ENCODE measurements at regions not wholly inside any gene's neighbourhood (a gene's known extent, or its start where the extent isn't known, plus 50 kb on each side); places are given as distances from the start of the nearest gene placed in this dataset.

- H3K9ac ChIP-seq (ENCODE audit: low read depth in 1 of 2, low read length in 2 of 2) = no peak overlapping the region
- no peaks in the 10 kb centered on the region for H3K9me3 ChIP-seq (ENCODE audit: control insufficient read depth in 4 of 4, low read length in 3 of 4)
- no peak for TF ChIP-seq FOXA2 (IDR thresholded peaks at IDR 0.05)
- TF ChIP-seq TAF1 (conservative IDR thresholded peaks at IDR 0.05) = no peak
- TF ChIP-seq YY1 (IDR thresholded peaks at IDR 0.05) = no peak
- TF ChIP-seq EGR1 (IDR thresholded peaks at IDR 0.05; ENCODE audit: low read depth in 2 of 2) = no peak
- TF ChIP-seq REST (IDR thresholded peaks at IDR 0.05) = no peak
- no peak for TF ChIP-seq JUND (IDR thresholded peaks at IDR 0.05)
- TF ChIP-seq CTCF (IDR thresholded peaks at IDR 0.05; ENCODE audit: low read depth, low read length, missing input control) = no peak
- no peak for TF ChIP-seq HNF4G (IDR thresholded peaks at IDR 0.05)
- no peak for TF ChIP-seq HNF4A (conservative IDR thresholded peaks at IDR 0.05)
- no peak for TF ChIP-seq MAX (IDR thresholded peaks at IDR 0.05)
- no peak for TF ChIP-seq SP1 (IDR thresholded peaks at IDR 0.05)
- no peak for TF ChIP-seq GABPA (IDR thresholded peaks at IDR 0.05 in 1 of 2, conservative IDR thresholded peaks at IDR 0.05 in 1 of 2)
- no peaks in the 10 kb centered on the region for H3K36me3 ChIP-seq (ENCODE audit: control insufficient read depth in 4 of 4, insufficient read depth in 3 of 4, low read depth in 1 of 4, low read length in 3 of 4)
- H3K4me3 ChIP-seq (ENCODE audit: low read depth in 1 of 3, low read length in 3 of 3) = no peak overlapping the region
- DNase-seq (ENCODE audit: low spot score) = no peak
- H3K27ac ChIP-seq (ENCODE audit: low read depth in 1 of 2, low read length in 2 of 2) = no peak overlapping the region
- H3K4me1 ChIP-seq (ENCODE audit: control insufficient read depth in 4 of 4, insufficient read depth in 4 of 4, low read length in 3 of 4) = no peaks in the 10 kb centered on the region
- peaks cover 0 to 2% (median 0%) of the 10 kb centered on the region in 4 donors for H3K27me3 ChIP-seq (ENCODE audit: control insufficient read depth in 4 of 4, insufficient read depth in 4 of 4, low read length in 3 of 4)
Measured at GRCh38 chr1:95393434-95393833, 159.4 kb downstream of the RWDD3 start.

GRCh38 chr1:95396557-95396956, 162.5 kb downstream of the RWDD3 start:
- Histone ChIP-seq H3K36me3 (ENCODE audit: control insufficient read depth in 4 of 4, insufficient read depth in 3 of 4, low read depth in 1 of 4, low read length in 3 of 4) (no peaks in the 10 kb centered on the region), H3K27me3 (ENCODE audit: control insufficient read depth in 4 of 4, insufficient read depth in 4 of 4, low read length in 3 of 4) (peaks cover 0 to 2% (median 0%) of the 10 kb centered on the region in 4 donors), H3K4me1 (ENCODE audit: control insufficient read depth in 4 of 4, insufficient read depth in 4 of 4, low read length in 3 of 4) (no peaks in the 10 kb centered on the region), H3K9me3 (ENCODE audit: control insufficient read depth in 4 of 4, low read length in 3 of 4) (no peaks in the 10 kb centered on the region), H3K9ac (ENCODE audit: low read depth in 1 of 2, low read length in 2 of 2) (no peak overlapping the region), H3K27ac (ENCODE audit: low read depth in 1 of 2, low read length in 2 of 2) (no peak overlapping the region), H3K4me3 (ENCODE audit: low read depth in 1 of 3, low read length in 3 of 3) (no peak overlapping the region)
- TF ChIP-seq MAX (IDR thresholded peaks at IDR 0.05) (no peak), FOXA2 (IDR thresholded peaks at IDR 0.05) (no peak), ZBTB33 (IDR thresholded peaks at IDR 0.05) (no peak), ATF3 (IDR thresholded peaks at IDR 0.05) (no peak), REST (IDR thresholded peaks at IDR 0.05) (no peak), TAF1 (conservative IDR thresholded peaks at IDR 0.05) (no peak), RXRA (IDR thresholded peaks at IDR 0.05) (no peak), HNF4A (conservative IDR thresholded peaks at IDR 0.05) (no peak), GABPA (IDR thresholded peaks at IDR 0.05 in 1 of 2, conservative IDR thresholded peaks at IDR 0.05 in 1 of 2) (no peak)
- 78% methylated on average over 3 of the region's 3 CpGs for WGBS
- DNase-seq (ENCODE audit: low spot score) = no peak

Measured in liver (tissue), 8 donors.